ENCODE measurements at regions not wholly inside any gene's neighbourhood (a gene's known extent, or its start where the extent isn't known, plus 50 kb on each side); places are given as distances from the start of the nearest gene placed in this dataset.

DNA sequence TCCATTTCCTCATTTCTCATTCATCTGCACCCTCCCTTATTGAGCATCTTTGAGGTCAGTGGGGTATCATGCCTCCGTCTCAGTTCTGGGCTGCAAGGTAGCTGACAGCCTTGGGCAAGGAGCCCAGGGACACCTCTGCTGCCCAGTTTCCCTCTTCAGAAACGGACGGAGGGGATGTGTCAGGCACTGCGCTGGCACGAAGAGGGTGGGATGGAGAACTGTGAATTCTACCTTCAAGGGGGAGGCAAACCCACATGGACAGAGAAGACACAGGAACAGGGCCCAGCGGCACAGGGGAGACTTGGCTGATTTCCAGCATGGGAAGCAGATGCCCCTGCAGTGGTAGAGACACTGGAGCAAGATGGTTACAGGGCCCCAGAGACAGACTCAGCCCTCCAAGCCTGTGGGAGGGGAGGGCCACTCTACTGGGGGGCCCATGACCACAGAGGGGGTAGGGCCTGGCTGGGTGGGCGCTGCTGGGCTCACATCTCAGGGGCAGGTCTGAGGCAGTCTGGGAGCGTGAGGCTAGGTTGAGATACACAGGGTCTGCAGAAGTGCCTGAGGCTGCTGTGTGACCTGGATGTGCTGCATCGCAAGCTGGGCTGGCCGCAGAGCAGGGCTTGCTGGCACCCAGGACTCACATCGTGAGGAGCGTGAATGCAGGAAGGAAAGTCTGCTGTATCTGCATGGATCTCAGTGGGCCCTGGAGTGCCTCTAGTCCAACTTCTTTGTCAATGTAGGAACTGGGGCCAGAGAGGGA lies 92.3 kb downstream of the HS1BP3 start:
- intact Hi-C loops (cut with micrococcal nuclease): no loop called here
- TF ChIP-seq, protein P1, sequence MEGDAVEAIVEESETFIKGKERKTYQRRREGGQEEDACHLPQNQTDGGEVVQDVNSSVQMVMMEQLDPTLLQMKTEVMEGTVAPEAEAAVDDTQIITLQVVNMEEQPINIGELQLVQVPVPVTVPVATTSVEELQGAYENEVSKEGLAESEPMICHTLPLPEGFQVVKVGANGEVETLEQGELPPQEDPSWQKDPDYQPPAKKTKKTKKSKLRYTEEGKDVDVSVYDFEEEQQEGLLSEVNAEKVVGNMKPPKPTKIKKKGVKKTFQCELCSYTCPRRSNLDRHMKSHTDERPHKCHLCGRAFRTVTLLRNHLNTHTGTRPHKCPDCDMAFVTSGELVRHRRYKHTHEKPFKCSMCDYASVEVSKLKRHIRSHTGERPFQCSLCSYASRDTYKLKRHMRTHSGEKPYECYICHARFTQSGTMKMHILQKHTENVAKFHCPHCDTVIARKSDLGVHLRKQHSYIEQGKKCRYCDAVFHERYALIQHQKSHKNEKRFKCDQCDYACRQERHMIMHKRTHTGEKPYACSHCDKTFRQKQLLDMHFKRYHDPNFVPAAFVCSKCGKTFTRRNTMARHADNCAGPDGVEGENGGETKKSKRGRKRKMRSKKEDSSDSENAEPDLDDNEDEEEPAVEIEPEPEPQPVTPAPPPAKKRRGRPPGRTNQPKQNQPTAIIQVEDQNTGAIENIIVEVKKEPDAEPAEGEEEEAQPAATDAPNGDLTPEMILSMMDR (IDR thresholded peaks at IDR 0.05; ENCODE audit: borderline replicate concordance): no peak
- H3K4me1 ChIP-seq: peaks cover 7% of the 10 kb centered on the region
- H3K27me3 ChIP-seq (ENCODE audit: low read depth): no peaks in the 10 kb centered on the region
- no peaks in the 10 kb centered on the region for H3K9me3 ChIP-seq (replicated peaks)
- no peak overlapping the region for H3K4me3 ChIP-seq
- DNase-seq: no peak
- H3K27ac ChIP-seq (replicated peaks): no peak overlapping the region
- H3K36me3 ChIP-seq: no peaks in the 10 kb centered on the region

DNA sequence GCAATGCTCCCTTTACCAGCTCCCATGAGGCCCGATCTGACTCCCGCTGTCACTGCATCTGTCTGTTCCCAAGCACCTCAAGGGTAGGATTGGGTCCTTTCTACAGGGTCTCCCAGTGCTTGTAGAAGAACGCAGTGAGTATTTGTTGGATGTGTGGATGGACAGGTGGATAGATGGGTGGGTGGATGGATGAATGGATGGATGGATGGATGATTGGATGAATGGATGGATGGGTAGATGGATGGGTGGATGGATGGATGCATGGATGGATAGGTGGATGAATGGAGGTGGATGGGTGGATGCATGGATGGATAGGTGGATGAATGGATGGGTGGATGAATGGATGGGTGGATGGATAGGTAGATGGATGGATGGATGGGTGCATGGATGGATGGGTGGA lies 91.6 kb downstream of the HS1BP3 start:
- intact Hi-C loops (cut with micrococcal nuclease): no loop called here
- H3K36me3 ChIP-seq: no peaks in the 10 kb centered on the region
- H3K27ac ChIP-seq (replicated peaks): no peak overlapping the region
- no peak for DNase-seq
- H3K27me3 ChIP-seq (ENCODE audit: low read depth): no peaks in the 10 kb centered on the region
- H3K4me3 ChIP-seq: no peak overlapping the region
- no peaks in the 10 kb centered on the region for H3K9me3 ChIP-seq (replicated peaks)
- TF ChIP-seq, protein P1 (IDR thresholded peaks at IDR 0.05; ENCODE audit: borderline replicate concordance): no peak
- peaks cover 8% of the 10 kb centered on the region for H3K4me1 ChIP-seq

DNA sequence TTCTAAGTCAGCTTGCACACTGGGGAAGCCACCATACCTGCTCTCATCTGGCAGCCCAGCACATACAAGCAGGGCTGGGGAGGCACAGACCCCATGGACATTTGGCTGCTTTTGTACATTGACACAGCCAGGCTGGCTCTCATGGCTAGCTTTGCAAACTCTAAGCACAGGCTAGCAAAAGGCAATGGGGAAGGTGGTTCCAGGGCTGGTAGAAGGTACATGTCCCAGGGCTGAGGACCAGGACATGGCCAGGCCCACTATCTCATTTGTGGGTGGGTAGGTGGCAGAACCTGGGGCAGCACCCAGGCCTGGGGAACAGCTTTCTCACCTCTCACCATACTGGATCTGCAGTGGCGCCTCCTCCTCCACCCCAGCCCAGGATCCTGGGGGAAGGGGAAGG lies 90.9 kb downstream of the HS1BP3 start:
- Histone ChIP-seq H3K27me3 (ENCODE audit: low read depth) (no peaks in the 10 kb centered on the region), H3K4me3 (no peak overlapping the region), H3K36me3 (no peaks in the 10 kb centered on the region), H3K9me3 (replicated peaks) (no peaks in the 10 kb centered on the region), H3K27ac (replicated peaks) (no peak overlapping the region), H3K4me1 (peaks cover 13% of the 10 kb centered on the region)
- intact Hi-C loops (cut with micrococcal nuclease): no loop called here
- no peak for DNase-seq
- TF ChIP-seq, protein P1 (IDR thresholded peaks at IDR 0.05; ENCODE audit: borderline replicate concordance): no peak

DNA sequence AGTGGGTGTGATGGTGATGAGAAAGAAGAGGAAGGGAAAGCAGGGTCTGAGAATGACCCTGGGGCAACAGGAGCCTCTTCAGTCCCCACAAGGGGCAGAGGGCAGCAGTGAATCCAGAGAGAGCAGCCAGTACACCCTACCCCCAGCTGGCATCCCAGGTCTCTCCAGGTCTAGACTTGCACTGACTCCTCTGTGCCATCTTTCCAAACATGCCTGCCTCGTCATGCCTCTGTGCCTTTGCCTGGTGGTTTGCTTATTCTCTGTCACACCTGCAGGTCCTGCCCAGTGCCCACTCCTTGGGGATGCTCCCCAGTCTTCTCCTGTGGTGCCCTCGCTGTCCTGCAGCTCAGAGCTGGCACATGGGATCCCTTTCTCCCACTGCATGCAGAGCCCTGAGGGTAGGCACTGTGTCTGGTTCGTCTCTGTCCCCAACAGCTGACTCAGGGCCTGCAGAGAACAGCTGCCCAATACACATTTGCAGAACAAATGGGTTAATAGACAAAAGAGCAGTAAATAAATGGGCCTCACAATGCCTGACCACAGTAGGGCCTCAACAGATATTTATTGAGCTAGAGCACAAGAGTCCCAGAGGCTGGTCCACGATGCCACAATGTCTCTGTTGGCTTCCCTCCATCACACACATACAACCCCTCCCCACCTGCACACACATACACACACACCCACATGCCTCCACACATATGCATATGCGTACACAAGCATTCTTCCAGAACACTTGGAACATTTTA lies 89.8 kb downstream of the HS1BP3 start:
- peaks cover 23% of the 10 kb centered on the region for H3K4me1 ChIP-seq
- H3K36me3 ChIP-seq: no peaks in the 10 kb centered on the region
- TF ChIP-seq, protein P1 (IDR thresholded peaks at IDR 0.05; ENCODE audit: borderline replicate concordance): no peak
- DNase-seq: no peak
- H3K27me3 ChIP-seq (ENCODE audit: low read depth): no peaks in the 10 kb centered on the region
- H3K27ac ChIP-seq (replicated peaks): no peak overlapping the region
- intact Hi-C loops (cut with micrococcal nuclease): no loop called here
- no peak overlapping the region for H3K4me3 ChIP-seq
- no peaks in the 10 kb centered on the region for H3K9me3 ChIP-seq (replicated peaks)

DNA sequence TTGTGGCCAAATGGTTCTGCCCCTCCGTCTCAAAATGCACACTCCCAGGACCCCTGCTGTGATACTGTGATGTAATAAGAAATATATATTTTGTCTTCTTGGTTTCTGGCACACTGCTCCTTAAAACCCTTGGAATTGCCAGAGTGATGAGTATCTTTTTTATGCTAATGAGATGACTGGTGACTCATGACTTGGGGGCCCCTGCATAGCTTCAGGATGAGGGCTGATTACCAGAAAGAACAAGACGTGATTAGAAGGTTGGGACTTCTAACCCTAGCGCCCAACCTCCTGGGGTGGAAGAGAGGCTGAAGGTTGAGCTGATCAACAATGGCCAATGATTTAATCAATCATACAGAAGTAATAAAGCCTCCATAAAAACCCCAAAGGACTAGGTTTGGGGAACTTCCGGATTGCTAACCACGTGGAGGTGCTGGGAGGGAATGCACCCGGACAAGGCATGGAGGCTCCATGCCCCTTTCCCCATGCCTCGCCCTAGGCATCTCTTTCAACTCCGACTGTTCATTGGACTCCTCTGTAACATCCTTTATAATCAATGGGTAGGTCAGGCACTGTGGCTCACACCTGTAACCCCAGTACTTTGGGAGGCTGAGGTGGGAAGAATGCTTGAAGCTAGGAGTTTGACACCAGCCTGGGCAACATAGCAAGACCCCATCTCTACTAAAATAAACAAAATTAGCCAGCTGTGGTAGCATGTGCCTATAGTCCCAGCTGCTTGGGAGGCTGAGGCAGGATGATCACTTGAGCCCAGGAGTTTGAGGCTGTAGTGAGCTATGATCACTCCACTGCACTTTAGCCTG lies 89.1 kb downstream of the HS1BP3 start:
- H3K4me3 ChIP-seq: no peak overlapping the region
- TF ChIP-seq, protein P1 (IDR thresholded peaks at IDR 0.05; ENCODE audit: borderline replicate concordance): no peak
- H3K4me1 ChIP-seq: peaks cover 26% of the 10 kb centered on the region
- H3K9me3 ChIP-seq (replicated peaks): no peaks in the 10 kb centered on the region
- intact Hi-C loops (cut with micrococcal nuclease): no loop called here
- H3K27me3 ChIP-seq (ENCODE audit: low read depth): no peaks in the 10 kb centered on the region
- no peak for DNase-seq
- H3K36me3 ChIP-seq: no peaks in the 10 kb centered on the region
- no peak overlapping the region for H3K27ac ChIP-seq (replicated peaks)

Measured in left ventricle myocardium inferior (tissue), 1 donor.